Nephron progenitor cell (in vitro differentiated cells): ENCODE measurements at regions not wholly inside any gene's neighbourhood (a gene's known extent, or its start where the extent isn't known, plus 50 kb on each side); places are given as distances from the start of the nearest gene placed in this dataset.

Experiments
- DNase-seq: peaks from one replicate; pipeline ENCODE4 v3.0.0; 2021
- H3K27ac Mint-ChIP-seq: 2 replicates; pipeline ENCODE4 v1.8.0; 2021; ENCODE audit warnings: mild to moderate bottlenecking, moderate library complexity, mixed read lengths
- H3K27me3 Mint-ChIP-seq: 2 replicates; pipeline ENCODE4 v1.8.0; 2021; ENCODE audit warnings: mild to moderate bottlenecking, low read depth, mixed read lengths; ENCODE audit not compliant: poor library complexity
- H3K36me3 Mint-ChIP-seq: 2 replicates; pipeline ENCODE4 v1.8.0; 2021; ENCODE audit warnings: low read depth, mixed read lengths
- H3K4me1 Mint-ChIP-seq: 2 replicates; pipeline ENCODE4 v1.8.0; 2021; ENCODE audit warnings: mixed read lengths
- H3K4me3 Mint-ChIP-seq: 2 replicates; pipeline ENCODE4 v1.8.0; 2021; ENCODE audit warnings: mild to moderate bottlenecking, moderate library complexity, mixed read lengths
- H3K9me3 Mint-ChIP-seq: 2 replicates; pipeline ENCODE4 v1.8.0; 2021; ENCODE audit warnings: mild to moderate bottlenecking, moderate library complexity, mixed read lengths
- CTCF ChIP-seq: fragments of 200-600 bp; sonication (generic); IDR thresholded peaks from 2 replicates; pipeline ENCODE4 v1.5.0; 2021; ENCODE audit warnings: antibody characterized with exemption

GRCh38 chr14:96693252-96693820, 103.8 kb upstream of the VRK1 start:
- no peaks in the 10 kb centered on the region for H3K9me3 Mint-ChIP-seq
- no peak overlapping the region for H3K4me3 Mint-ChIP-seq
- no peak for TF ChIP-seq CTCF
- no peak overlapping the region for H3K27ac Mint-ChIP-seq
- H3K36me3 Mint-ChIP-seq, result no peaks in the 10 kb centered on the region
- H3K4me1 Mint-ChIP-seq, result peaks cover 15% of the 10 kb centered on the region
- peaks cover 23% of the 10 kb centered on the region for H3K27me3 Mint-ChIP-seq
- no peak for DNase-seq

GRCh38 chr14:96693987-96694386, 103.2 kb upstream of the VRK1 start:
- no peak for TF ChIP-seq CTCF
- Mint-ChIP-seq H3K27me3 (peaks cover 23% of the 10 kb centered on the region), H3K4me1 (peaks cover 19% of the 10 kb centered on the region), H3K4me3 (no peak overlapping the region), H3K36me3 (no peaks in the 10 kb centered on the region), H3K9me3 (no peaks in the 10 kb centered on the region), H3K27ac (no peak overlapping the region)
- DNase-seq, result no peak

GRCh38 chr14:96698960-96699539, 98.1 kb upstream of the VRK1 start:
- Mint-ChIP-seq H3K27ac (no peak overlapping the region), H3K9me3 (peaks cover 9% of the 10 kb centered on the region), H3K27me3 (peaks cover 4% of the 10 kb centered on the region), H3K36me3 (no peaks in the 10 kb centered on the region), H3K4me3 (no peak overlapping the region), H3K4me1 (peaks cover 13% of the 10 kb centered on the region)
- DNase-seq, result no peak
- no peak for TF ChIP-seq CTCF

GRCh38 chr14:96699666-96700065, 97.5 kb upstream of the VRK1 start:
- no peak for DNase-seq
- peaks cover 4% of the 10 kb centered on the region for H3K27me3 Mint-ChIP-seq
- H3K36me3 Mint-ChIP-seq, result no peaks in the 10 kb centered on the region
- peaks cover 13% of the 10 kb centered on the region for H3K4me1 Mint-ChIP-seq
- no peak for TF ChIP-seq CTCF
- H3K9me3 Mint-ChIP-seq, result peaks cover 9% of the 10 kb centered on the region
- no peak overlapping the region for H3K27ac Mint-ChIP-seq
- no peak overlapping the region for H3K4me3 Mint-ChIP-seq

GRCh38 chr14:96702831-96703230, 94.4 kb upstream of the VRK1 start:
- Mint-ChIP-seq H3K4me3 (no peak overlapping the region), H3K4me1 (peaks cover 17% of the 10 kb centered on the region), H3K9me3 (peaks cover 9% of the 10 kb centered on the region), H3K36me3 (no peaks in the 10 kb centered on the region), H3K27me3 (peaks cover 9% of the 10 kb centered on the region), H3K27ac (no peak overlapping the region)
- no peak for TF ChIP-seq CTCF
- DNase-seq, result no peak
